Large intestine (tissue), 3 donors: ENCODE measurements at regions not wholly inside any gene's neighbourhood (a gene's known extent, or its start where the extent isn't known, plus 50 kb on each side); places are given as distances from the start of the nearest gene placed in this dataset.
"Not testable (repeated sequence)": the region's sequence is repeated elsewhere in the genome, so short reads cannot be mapped to it uniquely, and the experiment has no call there.

Experiments used
- DNase-seq, 2 donors: peaks; one replicate each; pipeline versions ENCODE4 v3.0.0 to v3.0.0-alpha.2; 2013
- H3K27ac ChIP-seq: one replicate; pipeline ENCODE4 v1.5.1; 2013; ENCODE audit warnings: low read length
- H3K27me3 ChIP-seq: 2 replicates; pipeline ENCODE4 v1.6.1; 2013; ENCODE audit warnings: low read length; ENCODE audit not compliant: control insufficient read depth, insufficient read depth
- H3K36me3 ChIP-seq: 2 replicates; pipeline ENCODE4 v1.6.1; 2013; ENCODE audit warnings: low read length; ENCODE audit not compliant: control insufficient read depth, insufficient read depth
- H3K4me1 ChIP-seq: one replicate; pipeline ENCODE4 v1.6.1; 2013; ENCODE audit warnings: low read length; ENCODE audit not compliant: control insufficient read depth, insufficient read depth
- H3K4me3 ChIP-seq: one replicate; pipeline ENCODE4 v1.5.1; 2013; ENCODE audit warnings: low read length
- H3K9me3 ChIP-seq: one replicate; pipeline ENCODE4 v1.6.1; 2013; ENCODE audit warnings: mild to moderate bottlenecking, low read depth, low read length, moderate library complexity; ENCODE audit not compliant: control insufficient read depth
- WGBS: methylation state at CpG from one replicate; pipeline ENCODE4 v1.1.5; 2013; ENCODE audit warnings: low lambda C conversion rate; ENCODE audit not compliant: insufficient coverage; 5-methylcytosine and 5-hydroxymethylcytosine counted together

DNA sequence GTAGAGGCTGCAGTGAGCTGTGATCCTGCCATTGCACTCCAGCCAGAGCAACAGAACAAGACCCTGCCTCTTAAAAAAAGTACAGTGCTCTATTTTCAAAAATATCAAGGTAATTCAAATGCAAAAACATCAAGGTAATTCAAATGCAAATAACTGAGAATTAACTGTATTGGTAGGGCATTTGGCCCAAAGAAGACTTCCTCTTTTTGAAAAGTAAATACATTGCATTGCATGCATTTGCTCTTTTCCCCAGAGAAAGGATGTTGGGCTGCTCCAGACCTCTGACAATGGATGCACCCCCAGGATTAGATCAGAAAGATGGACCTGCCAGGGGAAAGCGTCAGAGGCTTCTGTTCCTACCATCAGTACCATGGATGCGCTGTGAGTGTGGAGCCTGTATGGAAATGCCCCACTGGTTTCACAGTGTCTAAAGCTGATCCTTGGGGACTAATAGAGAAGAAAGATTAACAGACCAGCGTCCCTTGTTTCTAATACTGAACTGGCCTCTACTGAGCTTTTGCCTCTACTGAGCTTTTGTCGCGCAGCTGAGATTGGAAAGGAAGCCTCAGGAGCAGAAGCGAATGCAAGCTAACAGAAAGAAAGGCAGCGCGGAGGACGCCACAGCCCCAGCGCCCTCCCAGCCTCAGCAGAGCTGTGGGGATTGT, 93.5 kb upstream of the LYZL2 start:
- WGBS = no CpG with 5 or more reads among the region's 10 CpGs
- DNase-seq = no peak
- peaks cover 7% of the 10 kb centered on the region for H3K27me3 ChIP-seq
- H3K9me3 ChIP-seq = no peaks in the 10 kb centered on the region
- H3K27ac ChIP-seq = no peak overlapping the region
- H3K36me3 ChIP-seq = no peaks in the 10 kb centered on the region
- H3K4me3 ChIP-seq = no peak overlapping the region
- no peaks in the 10 kb centered on the region for H3K4me1 ChIP-seq

DNA sequence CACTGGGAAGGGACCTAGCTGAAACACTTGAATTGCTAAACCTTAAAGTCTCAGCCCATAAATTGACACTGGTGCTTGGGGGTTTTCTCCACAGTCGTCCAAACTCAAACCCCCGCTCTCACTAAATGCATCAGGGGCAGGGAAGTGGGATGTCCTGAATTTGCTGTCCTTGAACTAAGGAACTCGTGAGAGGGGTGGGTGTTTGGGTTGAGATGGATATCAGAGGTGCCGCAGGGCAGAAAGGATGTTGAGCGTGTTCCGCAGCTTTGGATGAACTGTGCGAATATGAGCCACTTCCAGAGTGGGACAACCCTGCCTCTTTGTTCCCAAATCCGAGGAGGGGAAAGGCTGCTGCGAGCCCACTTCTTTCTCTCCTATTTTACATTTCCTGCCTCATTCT, 90.3 kb upstream of the LYZL2 start:
- H3K27ac ChIP-seq = no peak overlapping the region
- H3K4me3 ChIP-seq = no peak overlapping the region
- H3K9me3 ChIP-seq = no peaks in the 10 kb centered on the region
- no peaks in the 10 kb centered on the region for H3K4me1 ChIP-seq
- H3K27me3 ChIP-seq = no peaks in the 10 kb centered on the region
- WGBS = no CpG with 5 or more reads among the region's 9 CpGs
- DNase-seq = no peak
- no peaks in the 10 kb centered on the region for H3K36me3 ChIP-seq

DNA sequence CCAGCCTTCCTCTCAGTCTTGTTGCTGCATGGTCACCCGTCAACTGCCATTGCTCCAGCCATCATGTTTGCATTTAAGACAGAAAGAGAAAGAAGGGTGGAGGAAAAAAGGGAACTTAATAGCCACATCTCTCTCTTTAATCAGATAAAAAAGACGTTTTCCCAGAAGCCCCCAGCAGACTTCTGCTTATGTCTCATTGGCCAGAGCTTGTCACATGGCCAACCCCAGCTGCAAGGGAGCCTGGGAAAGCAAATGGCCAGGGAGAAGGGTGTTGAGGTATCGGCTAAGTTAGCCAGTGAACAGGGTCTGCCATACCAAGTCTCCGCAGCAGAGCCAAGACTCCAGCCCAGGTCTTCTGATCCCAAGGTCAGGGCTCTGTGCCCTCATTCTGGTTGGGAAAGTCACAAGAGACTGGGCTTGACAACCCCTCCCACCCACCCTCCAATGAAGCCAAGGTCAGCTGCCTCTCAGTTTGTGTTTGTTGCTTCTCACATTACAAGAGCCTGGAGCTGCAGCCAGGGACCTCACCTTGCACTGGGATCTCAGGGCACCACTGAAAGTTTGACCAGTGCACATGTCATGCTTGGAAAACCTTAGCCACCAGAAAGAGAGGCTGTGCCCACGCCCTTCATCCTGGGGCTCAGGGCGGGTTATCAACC, 80.3 kb upstream of the LYZL2 start:
- H3K4me3 ChIP-seq = no peak overlapping the region
- no peaks in the 10 kb centered on the region for H3K27me3 ChIP-seq
- no peak overlapping the region for H3K27ac ChIP-seq
- no peaks in the 10 kb centered on the region for H3K4me1 ChIP-seq
- 100% methylated on average over 1 of the region's 6 CpGs for WGBS
- H3K36me3 ChIP-seq = no peaks in the 10 kb centered on the region
- no peak for DNase-seq
- no peaks in the 10 kb centered on the region for H3K9me3 ChIP-seq

DNA sequence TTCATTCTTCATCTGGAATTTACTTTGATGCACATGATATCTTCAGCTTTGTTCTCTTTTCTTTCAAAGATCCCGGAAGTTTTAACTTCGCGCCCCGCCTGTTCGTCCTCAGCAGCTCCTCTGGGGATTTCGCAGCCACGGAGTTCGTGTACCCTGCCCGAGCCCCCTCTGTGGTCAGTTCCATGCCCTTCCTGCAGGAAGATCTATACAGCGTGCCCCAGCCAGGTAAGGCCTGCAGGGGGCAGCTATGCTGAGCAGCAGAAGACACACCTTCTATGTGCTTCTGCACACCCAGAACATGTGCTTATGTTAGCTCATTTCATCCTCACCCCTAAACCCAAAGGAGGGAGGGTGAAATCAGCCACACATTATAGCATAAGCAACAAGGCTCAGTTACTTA, 79.7 kb upstream of the LYZL2 start:
- no peak for DNase-seq
- H3K4me3 ChIP-seq = no peak overlapping the region
- H3K9me3 ChIP-seq = no peaks in the 10 kb centered on the region
- H3K4me1 ChIP-seq = no peaks in the 10 kb centered on the region
- no peak overlapping the region for H3K27ac ChIP-seq
- H3K36me3 ChIP-seq = no peaks in the 10 kb centered on the region
- no peaks in the 10 kb centered on the region for H3K27me3 ChIP-seq
- 100% methylated on average over 5 of the region's 10 CpGs for WGBS

DNA sequence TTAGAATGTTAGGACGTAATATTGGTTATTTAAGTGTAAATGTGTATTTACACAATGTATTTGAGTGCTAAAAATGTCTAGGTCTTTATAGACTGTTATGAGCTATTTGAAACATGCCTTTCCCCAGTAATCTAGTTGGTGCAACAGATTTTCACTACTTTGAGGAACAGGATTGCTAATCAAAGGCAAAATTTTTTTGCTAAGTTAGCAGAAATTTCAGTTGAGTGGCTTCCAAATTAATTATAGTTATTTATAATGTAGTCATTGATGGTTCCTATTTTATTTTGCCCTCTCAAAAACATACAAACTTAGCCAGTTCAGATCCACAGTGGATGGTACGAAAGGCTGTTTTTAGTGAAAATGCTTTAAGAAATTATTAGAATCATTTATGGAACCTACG, 78.7 kb upstream of the LYZL2 start:
- 90% methylated on average over 1 of the region's 3 CpGs for WGBS
- H3K9me3 ChIP-seq = no peaks in the 10 kb centered on the region
- H3K4me1 ChIP-seq = no peaks in the 10 kb centered on the region
- H3K36me3 ChIP-seq = no peaks in the 10 kb centered on the region
- DNase-seq = no peak
- no peak overlapping the region for H3K4me3 ChIP-seq
- H3K27ac ChIP-seq = no peak overlapping the region
- no peaks in the 10 kb centered on the region for H3K27me3 ChIP-seq

GRCh38 chr10:30706189-30706588, 76.6 kb upstream of the LYZL2 start:
- no CpG with 5 or more reads among the region's 1 CpG for WGBS
- H3K4me3 ChIP-seq, H3K27me3 ChIP-seq, H3K27ac ChIP-seq, H3K36me3 ChIP-seq, H3K9me3 ChIP-seq, H3K4me1 ChIP-seq, DNase-seq: not testable (repeated sequence)

DNA sequence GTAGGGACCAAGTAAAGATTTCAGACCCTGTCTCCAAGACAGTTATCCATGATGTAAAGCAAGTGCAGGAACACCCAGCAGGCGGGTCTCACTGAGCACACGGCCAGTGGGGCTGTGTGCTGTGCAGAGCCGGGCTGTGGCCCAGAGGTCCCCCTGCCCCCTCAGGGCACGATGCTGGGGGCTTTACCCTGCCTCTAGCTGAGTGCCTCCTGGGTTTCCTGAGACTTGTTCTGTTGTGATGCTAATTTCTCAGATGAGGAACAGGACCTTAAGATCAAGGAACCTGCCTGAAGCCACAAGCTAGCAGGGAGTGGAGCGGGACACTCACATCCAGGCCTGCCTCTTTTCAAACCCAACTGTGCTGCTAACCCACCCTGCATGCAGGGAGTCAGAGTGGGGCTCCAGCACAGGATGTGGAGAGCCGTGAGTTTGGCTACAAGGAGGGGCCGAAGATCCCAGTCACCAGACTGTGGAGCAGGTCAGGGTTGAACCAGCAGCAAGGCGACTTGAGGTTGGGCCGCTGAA, 76.1 kb upstream of the LYZL2 start:
- WGBS = no CpG with 5 or more reads among the region's 9 CpGs
- Histone ChIP-seq H3K27ac (no peak overlapping the region), H3K4me1 (no peaks in the 10 kb centered on the region), H3K4me3 (no peak overlapping the region), H3K27me3 (no peaks in the 10 kb centered on the region), H3K36me3 (no peaks in the 10 kb centered on the region), H3K9me3 (no peaks in the 10 kb centered on the region)
- DNase-seq = no peak

- WGBS = no CpG with 5 or more reads among the region's 9 CpGs
- H3K4me3 ChIP-seq = no peak overlapping the region
- DNase-seq = no peak
Observed at GRCh38 chr10:30705101-30705624, 75.6 kb upstream of the LYZL2 start.

GRCh38 chr10:30704601-30705100, 75.1 kb upstream of the LYZL2 start:
- not testable (repeated sequence) for H3K36me3 ChIP-seq, H3K4me3 ChIP-seq, H3K4me1 ChIP-seq, H3K9me3 ChIP-seq, H3K27me3 ChIP-seq, DNase-seq, H3K27ac ChIP-seq
- WGBS = no CpG with 5 or more reads among the region's 14 CpGs

More at GRCh38 chr10:30705101-30705624, 75.6 kb upstream of the LYZL2 start:
- no peak overlapping the region for H3K27ac ChIP-seq
- no peaks in the 10 kb centered on the region for H3K36me3 ChIP-seq
- H3K4me1 ChIP-seq = no peaks in the 10 kb centered on the region
- H3K9me3 ChIP-seq = no peaks in the 10 kb centered on the region
- H3K27me3 ChIP-seq = no peaks in the 10 kb centered on the region

DNA sequence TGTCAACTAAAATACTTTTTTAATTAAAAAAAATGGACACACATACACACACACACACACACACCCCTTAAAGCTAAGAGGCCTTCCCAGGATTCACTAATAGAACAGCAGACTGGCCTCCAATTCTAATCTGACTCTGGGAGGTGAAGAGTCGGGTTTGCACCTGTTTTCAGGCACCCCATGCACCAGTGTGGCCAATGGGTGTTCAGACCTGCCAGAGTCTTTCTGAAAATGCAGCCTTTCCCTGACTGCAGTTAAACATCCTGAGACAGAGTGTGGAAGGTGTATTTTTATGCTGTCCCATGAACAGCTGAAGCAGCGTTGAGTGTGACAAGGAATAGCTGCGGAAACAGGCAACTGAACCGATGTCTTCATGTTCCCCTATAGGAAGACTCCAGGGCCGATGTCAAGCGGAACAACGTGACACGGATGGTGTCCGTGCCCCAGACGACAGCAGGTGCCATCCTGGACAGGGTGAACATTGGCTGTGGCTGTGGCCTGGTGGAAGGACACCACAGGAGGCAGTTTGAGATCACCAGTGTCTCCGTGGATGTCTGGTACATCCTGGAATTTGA, 74.6 kb upstream of the LYZL2 start:
- Histone ChIP-seq H3K9me3 (no peaks in the 10 kb centered on the region), H3K27me3 (no peaks in the 10 kb centered on the region), H3K36me3 (no peaks in the 10 kb centered on the region), H3K27ac (no peak overlapping the region), H3K4me1 (no peaks in the 10 kb centered on the region), H3K4me3 (no peak overlapping the region)
- DNase-seq = no peak
- no CpG with 5 or more reads among the region's 11 CpGs for WGBS
